NCI-H82 (cell line): ENCODE measurements at regions not wholly inside any gene's neighbourhood (a gene's known extent, or its start where the extent isn't known, plus 50 kb on each side); places are given as distances from the start of the nearest gene placed in this dataset.
"Not testable (repeated sequence)": the region's sequence is repeated elsewhere in the genome, so short reads cannot be mapped to it uniquely, and the experiment has no call there.

Experiments
- DNase-seq: peaks from one replicate; lab custom pipeline; 2025; lab: John Stamatoyannopoulos, UW

- DNase-seq, result no peak
These were observed 157.9 kb downstream of the ZNF664 start for GRCh38 chr12:124130691-124131591.

DNA sequence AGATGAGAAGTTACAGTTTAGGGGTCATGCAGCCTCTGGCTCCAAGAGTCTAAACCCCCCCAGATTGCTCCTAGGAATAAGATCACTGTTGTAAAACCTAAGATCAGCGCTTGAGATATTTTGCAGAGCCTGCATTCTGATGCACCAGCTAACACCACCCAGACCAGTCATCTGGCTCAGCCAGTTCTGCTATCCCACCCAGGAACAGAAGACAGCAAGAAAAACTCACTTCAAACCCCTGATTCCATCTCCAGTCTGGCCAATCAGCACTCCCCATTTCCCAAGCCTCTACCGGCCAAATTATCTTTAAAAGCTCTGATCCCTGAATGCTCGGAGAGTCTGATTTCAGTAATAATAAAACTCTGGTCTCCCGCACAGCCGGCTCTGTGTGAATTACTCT is 158.6 kb downstream of the ZNF664 start:
- DNase-seq, result no peak

DNA sequence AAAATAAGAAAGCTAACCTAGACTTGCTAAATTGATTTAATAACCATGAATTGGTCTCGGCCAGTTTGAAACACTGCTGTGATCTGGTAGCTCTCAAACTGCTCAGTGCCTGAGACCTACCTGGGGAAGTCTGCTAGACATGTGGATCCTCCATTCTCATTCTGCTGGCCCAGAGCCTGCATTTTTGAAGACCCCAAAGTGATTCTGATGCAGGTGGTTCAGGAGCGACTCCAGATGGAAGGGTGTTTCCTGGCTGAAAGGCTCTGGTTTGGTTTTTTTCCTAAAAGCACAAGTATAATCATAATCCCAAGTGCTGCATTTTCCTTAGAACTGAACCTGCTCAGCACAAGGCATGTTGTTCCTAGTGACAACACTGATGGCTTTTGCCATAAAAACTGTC is 159.5 kb downstream of the ZNF664 start:
- no peak for DNase-seq

DNA sequence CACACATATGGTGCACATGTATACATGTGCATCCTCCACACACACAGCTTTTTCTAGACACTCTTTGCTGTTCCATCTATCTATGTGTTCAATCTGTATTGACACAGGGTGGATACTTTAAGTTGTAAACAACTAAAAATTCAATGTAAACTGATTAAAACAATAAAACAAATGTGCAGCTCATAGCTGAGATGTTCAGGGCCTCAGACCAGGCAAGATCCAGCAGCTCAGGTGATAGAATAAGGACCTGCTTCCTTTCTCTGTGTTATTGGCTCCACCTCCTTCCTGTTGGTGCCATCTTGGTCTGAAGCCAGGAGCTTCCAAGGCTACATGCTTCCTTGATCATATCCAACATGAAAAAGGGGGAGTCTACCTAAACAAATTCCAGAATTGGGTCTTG is 158.1 kb upstream of the RFLNA start:
- no peak for DNase-seq

GRCh38 chr12:124140944-124141486 is 153.9 kb upstream of the RFLNA start:
- no peak for DNase-seq

DNA sequence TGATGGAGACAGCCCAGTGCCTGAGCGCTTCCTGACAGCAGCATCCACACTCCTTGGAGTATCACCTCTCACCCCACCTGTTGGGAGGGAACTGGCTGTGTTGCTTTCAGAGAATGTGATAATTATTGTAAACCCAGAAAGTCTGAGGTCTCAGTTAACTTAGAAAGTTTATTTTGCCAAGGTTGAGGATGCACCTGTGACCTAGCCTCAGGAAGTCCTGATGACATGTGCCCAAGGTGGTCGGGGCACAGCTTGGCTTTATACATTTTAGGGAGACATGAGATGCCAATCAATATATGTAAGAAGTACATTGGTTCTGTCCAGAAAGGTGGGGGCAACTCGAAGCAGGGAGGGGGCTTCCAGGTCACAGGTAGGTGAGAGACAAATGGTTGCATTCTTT is 153.3 kb upstream of the RFLNA start:
- not testable (repeated sequence) for DNase-seq

- no peak for DNase-seq
These were observed 152.4 kb upstream of the RFLNA start for GRCh38 chr12:124142395-124143035.

DNA sequence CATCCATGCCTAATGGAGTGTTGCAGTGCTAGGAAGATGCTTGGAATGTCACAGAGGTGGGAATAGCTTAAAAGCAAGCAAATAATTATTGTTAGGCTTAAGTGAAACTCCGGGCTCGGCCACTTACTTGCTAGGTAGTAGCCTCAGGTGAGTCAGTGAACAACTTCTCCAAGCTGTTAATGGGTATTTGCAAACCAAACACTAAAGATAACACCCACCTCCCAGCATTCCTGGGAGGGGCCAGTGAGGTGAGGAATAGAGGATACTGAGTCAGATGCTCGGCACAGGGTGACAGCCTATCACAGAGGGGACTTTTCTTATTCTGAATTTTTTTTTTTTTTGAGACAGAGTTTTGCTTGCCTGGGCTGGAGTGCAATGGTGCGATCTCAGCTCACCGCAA is 151.2 kb upstream of the RFLNA start:
- DNase-seq, result no peak

GRCh38 chr12:124144531-124145194 is 150.2 kb upstream of the RFLNA start:
- DNase-seq, result no peak

- no peak for DNase-seq
These were observed 147.9 kb upstream of the RFLNA start for GRCh38 chr12:124147027-124147426.

DNA sequence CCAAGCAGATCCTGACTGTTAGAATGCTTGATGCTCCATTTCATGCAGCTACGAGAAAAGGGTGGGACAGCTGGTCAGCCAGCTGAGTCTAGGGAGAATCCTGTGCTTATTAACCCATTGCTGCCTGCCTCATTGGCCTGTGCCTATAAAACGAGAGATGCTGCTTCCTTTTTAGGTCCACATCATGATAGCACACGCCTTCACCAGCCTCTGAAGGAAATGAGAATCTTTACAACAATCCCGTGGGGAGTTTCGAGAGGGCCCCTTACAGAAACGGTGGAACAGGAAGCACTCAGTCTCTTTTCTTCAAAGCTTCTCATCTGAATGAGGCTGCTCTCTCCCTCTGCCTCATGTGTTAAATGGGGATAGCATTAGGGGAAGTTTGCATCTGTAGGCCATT is 147.3 kb upstream of the RFLNA start:
- peak; percentile 21 for DNase-seq

GRCh38 chr12:124148481-124149273 is 146.2 kb upstream of the RFLNA start:
- peak; percentile 21 for DNase-seq

GRCh38 chr12:124149287-124149686 is 145.6 kb upstream of the RFLNA start:
- DNase-seq, result no peak

DNA sequence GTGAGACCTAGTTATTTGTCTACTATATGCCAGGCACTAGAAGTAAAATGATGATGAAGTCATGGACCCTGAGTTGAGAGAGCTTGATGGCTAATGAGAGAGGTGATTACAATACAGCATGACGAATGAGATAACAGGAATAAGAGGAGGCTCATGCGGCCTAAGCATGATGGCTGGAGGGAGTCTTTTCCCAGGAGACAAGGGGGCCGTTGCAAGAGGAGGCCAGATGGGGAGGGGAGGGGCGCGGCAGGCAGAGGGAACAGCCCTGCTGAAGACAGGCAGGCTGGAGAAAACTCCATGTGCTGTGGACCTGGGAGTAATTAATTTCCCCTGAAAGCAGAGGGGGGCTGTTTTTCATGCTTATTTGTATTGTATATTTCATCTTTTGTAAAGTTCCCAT is 144.7 kb upstream of the RFLNA start:
- DNase-seq, result peak; percentile 94

DNA sequence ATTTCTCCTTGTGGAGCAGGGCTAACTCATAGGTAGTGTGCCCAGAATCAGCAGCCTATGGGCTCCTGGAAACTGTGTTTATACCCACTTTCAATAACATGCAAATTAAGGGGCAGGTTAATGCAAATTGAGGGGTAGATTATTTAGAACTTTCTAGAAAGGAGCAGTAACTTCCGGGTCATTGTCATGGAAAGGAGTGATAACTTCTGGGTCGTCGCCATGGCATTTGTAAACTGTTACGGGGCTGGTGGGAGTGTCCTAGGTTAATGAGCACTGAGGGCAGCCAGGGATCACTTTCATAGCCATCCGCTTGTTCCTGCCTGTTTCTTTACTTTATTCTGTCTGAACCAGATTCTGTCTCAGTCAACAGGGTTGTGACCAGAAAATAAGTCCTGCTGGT is 143.3 kb upstream of the RFLNA start:
- DNase-seq, result no peak

- DNase-seq, result no peak
These were observed 142.2 kb upstream of the RFLNA start for GRCh38 chr12:124152731-124153130.

DNA sequence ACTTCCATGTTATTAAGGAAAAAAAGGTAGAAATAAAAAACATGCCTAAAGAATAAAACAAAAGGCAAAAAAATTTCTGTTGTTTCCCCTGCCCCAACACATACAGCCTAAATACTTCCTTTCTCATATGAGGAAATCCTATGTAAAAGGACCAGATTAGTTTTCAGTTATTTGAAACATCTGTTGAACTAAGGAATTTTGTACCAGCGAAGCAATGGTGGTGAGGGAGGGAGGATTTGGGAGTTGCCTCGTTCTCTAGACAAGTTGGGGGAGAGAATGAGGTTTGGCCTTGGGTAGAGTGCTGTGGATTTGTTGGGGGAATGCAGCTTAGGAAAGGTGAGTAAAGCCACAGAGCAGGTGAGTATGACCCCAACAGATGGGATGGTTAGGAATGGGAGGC is 141.5 kb upstream of the RFLNA start:
- no peak for DNase-seq

- no peak for DNase-seq
These were observed 137.5 kb upstream of the RFLNA start for GRCh38 chr12:124157406-124157805.

DNA sequence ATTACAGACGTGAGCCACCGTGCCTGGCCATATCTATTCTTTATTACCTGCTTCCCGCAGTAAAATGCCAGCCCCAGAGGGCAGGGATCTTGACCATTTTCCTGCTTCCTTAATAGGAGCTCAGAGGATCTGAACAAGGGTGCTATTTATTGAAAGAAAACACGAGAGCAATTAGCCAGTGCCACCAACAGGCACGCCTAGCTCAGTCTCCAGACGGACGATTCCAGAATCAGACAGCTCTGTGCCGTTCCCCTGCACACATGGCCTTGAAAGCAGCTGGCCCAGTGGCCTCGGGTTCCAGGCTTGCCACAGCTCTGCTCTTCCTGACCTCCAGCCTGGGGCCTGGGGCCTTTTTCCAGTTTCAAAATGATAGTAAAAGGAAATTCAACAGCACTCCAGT is 135.2 kb upstream of the RFLNA start:
- no peak for DNase-seq

GRCh38 chr12:124160097-124160756 is 134.7 kb upstream of the RFLNA start:
- no peak for DNase-seq

DNA sequence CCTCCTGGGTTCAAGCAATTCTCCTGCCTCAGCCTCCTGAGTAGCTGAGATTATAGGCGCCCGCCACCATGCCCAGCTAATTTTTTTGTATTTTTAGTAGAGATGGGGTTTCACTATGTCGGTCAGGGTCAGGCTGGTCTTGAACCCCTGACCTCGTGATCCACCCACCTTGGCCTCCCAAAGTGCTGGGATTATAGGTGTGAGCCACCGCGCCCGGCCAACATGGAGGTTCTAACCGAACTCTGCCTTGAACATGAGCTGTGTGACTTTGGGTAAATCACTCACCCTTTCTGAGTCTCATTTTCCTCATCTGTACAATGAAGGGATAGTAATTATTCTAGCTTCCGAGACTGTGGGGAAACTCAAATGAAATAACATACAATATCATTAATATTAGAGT is 133.5 kb upstream of the RFLNA start:
- not testable (repeated sequence) for DNase-seq
